Loucy (cell line): ENCODE measurements at regions not wholly inside any gene's neighbourhood (a gene's known extent, or its start where the extent isn't known, plus 50 kb on each side); places are given as distances from the start of the nearest gene placed in this dataset.

Source experiments
- H2AFZ ChIP-seq: fragments of 200-600 bp; sonication (generic); 2 replicates; pipeline ENCODE4 v1.6.0; 2016; ENCODE audit warnings: antibody characterized with exemption, mild to moderate bottlenecking, low read length, moderate library complexity
- H3F3A ChIP-seq: fragments of 200-600 bp; 2 replicates; pipeline ENCODE4 v1.6.0; 2016; ENCODE audit warnings: antibody characterized with exemption, low read depth, mild to moderate bottlenecking
- H3K27me3 ChIP-seq: fragments of 200-600 bp; sonication (generic); 2 replicates; pipeline ENCODE4 v1.6.1; 2014; ENCODE audit warnings: low read length, mild to moderate bottlenecking; ENCODE audit not compliant: insufficient read depth, poor library complexity, severe bottlenecking
- H3K36me3 ChIP-seq: fragments of 200-600 bp; sonication (generic); 2 replicates; pipeline ENCODE4 v1.6.1; 2016; ENCODE audit warnings: low read length; ENCODE audit not compliant: insufficient read depth
- H3K4me1 ChIP-seq: fragments of 200-600 bp; sonication (generic); 2 replicates; pipeline ENCODE4 v1.5.1; 2014; ENCODE audit warnings: low read length, mild to moderate bottlenecking; ENCODE audit not compliant: insufficient read depth, poor library complexity, severe bottlenecking
- H3K4me2 ChIP-seq: fragments of 200-600 bp; sonication (generic); 2 replicates; pipeline ENCODE4 v1.6.0; 2014; ENCODE audit warnings: antibody characterized with exemption, low read length, low read depth, mild to moderate bottlenecking; ENCODE audit not compliant: poor library complexity, severe bottlenecking
- H3K4me3 ChIP-seq: fragments of 200-600 bp; sonication (generic); 2 replicates; pipeline ENCODE4 v1.5.1; 2014; ENCODE audit warnings: low read length, mild to moderate bottlenecking, mixed read lengths; ENCODE audit not compliant: poor library complexity, severe bottlenecking
- H3K79me2 ChIP-seq: fragments of 200-600 bp; sonication (generic); 2 replicates; pipeline ENCODE4 v1.6.1; 2014; ENCODE audit warnings: low read length; ENCODE audit not compliant: insufficient read depth
- H3K9ac ChIP-seq: fragments of 200-600 bp; sonication (generic); 2 replicates; pipeline ENCODE4 v1.6.0; 2014; ENCODE audit warnings: mild to moderate bottlenecking, low read depth, low read length, moderate library complexity; ENCODE audit not compliant: poor library complexity, severe bottlenecking
- H3K9me2 ChIP-seq: fragments of 200-600 bp; sonication (generic); replicated peaks from 2 replicates; pipeline ENCODE4 v1.6.1; 2016; ENCODE audit warnings: low read depth, low read length, mixed read lengths
- H3K9me3 ChIP-seq: fragments of 200-600 bp; sonication (generic); 2 replicates; pipeline ENCODE4 v1.6.1; 2014; ENCODE audit warnings: mild to moderate bottlenecking, antibody characterized with exemption, low read length, low read depth; ENCODE audit not compliant: insufficient read depth
- H4K20me1 ChIP-seq: fragments of 200-600 bp; sonication (generic); 2 replicates; pipeline ENCODE4 v1.6.0; 2014; ENCODE audit warnings: antibody characterized with exemption, low read length, mild to moderate bottlenecking; ENCODE audit not compliant: insufficient read depth, poor library complexity, severe bottlenecking
- CTCF ChIP-seq: fragments of 200-600 bp; sonication (generic); conservative IDR thresholded peaks from 2 replicates; pipeline ENCODE4 v1.5.1; 2014; ENCODE audit warnings: mild to moderate bottlenecking, antibody characterized with exemption, low read length
- EZH2phosphoT487 ChIP-seq: fragments of 200-600 bp; IDR thresholded peaks from 2 replicates; pipeline ENCODE4 v1.6.1; 2018; ENCODE audit warnings: antibody characterized with exemption, mild to moderate bottlenecking, moderate library complexity, borderline replicate concordance

- Histone ChIP-seq H3K4me2 (no peak overlapping the region), H4K20me1 (no peaks in the 10 kb centered on the region), H3F3A (no peaks in the 10 kb centered on the region)
These were observed 251.6 kb upstream of the CSF3R start for GRCh38 chr1:36734356-36734755.

GRCh38 chr1:36733748-36734147 lies 251.0 kb upstream of the CSF3R start:
- no peaks in the 10 kb centered on the region for H3F3A ChIP-seq
- H3K4me3 ChIP-seq: no peak overlapping the region
- H2AFZ ChIP-seq: no peak overlapping the region
- H3K27me3 ChIP-seq: no peaks in the 10 kb centered on the region
- TF ChIP-seq EZH2phosphoT487 (no peak), CTCF (no peak)
- H4K20me1 ChIP-seq: no peaks in the 10 kb centered on the region
- no peaks in the 10 kb centered on the region for H3K36me3 ChIP-seq
- H3K79me2 ChIP-seq: no peaks in the 10 kb centered on the region
- no peaks in the 10 kb centered on the region for H3K4me1 ChIP-seq
- H3K9ac ChIP-seq: no peak overlapping the region
- no peaks in the 10 kb centered on the region for H3K9me3 ChIP-seq
- H3K9me2 ChIP-seq: no peaks in the 10 kb centered on the region
- no peak overlapping the region for H3K4me2 ChIP-seq

More at GRCh38 chr1:36734356-36734755, 251.6 kb upstream of the CSF3R start:
- Histone ChIP-seq H3K9me3 (no peaks in the 10 kb centered on the region), H3K9ac (no peak overlapping the region), H3K36me3 (no peaks in the 10 kb centered on the region), H3K4me1 (no peaks in the 10 kb centered on the region), H2AFZ (no peak overlapping the region), H3K27me3 (no peaks in the 10 kb centered on the region), H3K4me3 (no peak overlapping the region), H3K9me2 (no peaks in the 10 kb centered on the region), H3K79me2 (no peaks in the 10 kb centered on the region)
- TF ChIP-seq EZH2phosphoT487: no peak
- TF ChIP-seq CTCF: no peak

- no peaks in the 10 kb centered on the region for H4K20me1 ChIP-seq
- no peaks in the 10 kb centered on the region for H3K27me3 ChIP-seq
- no peak overlapping the region for H3K4me3 ChIP-seq
- H3K36me3 ChIP-seq: no peaks in the 10 kb centered on the region
- TF ChIP-seq CTCF (peak; percentile 7; the same call in 1 of the 2 replicates), EZH2phosphoT487 (no peak)
- no peaks in the 10 kb centered on the region for H3K79me2 ChIP-seq
- no peaks in the 10 kb centered on the region for H3K4me1 ChIP-seq
- no peak overlapping the region for H2AFZ ChIP-seq
- no peaks in the 10 kb centered on the region for H3F3A ChIP-seq
- no peaks in the 10 kb centered on the region for H3K9me2 ChIP-seq
- H3K4me2 ChIP-seq: no peak overlapping the region
- H3K9ac ChIP-seq: no peak overlapping the region
- H3K9me3 ChIP-seq: no peaks in the 10 kb centered on the region
These were observed 249.3 kb upstream of the CSF3R start for GRCh38 chr1:36732015-36732356.
